Right ventricle myocardium inferior (tissue), 1 donor: ENCODE measurements at regions not wholly inside any gene's neighbourhood (a gene's known extent, or its start where the extent isn't known, plus 50 kb on each side); places are given as distances from the start of the nearest gene placed in this dataset.
"Not testable (repeated sequence)": the region's sequence is repeated elsewhere in the genome, so short reads cannot be mapped to it uniquely, and the experiment has no call there.

Experiments
- ATAC-seq: fragments of 200-7000 bp; cut with Tn5 transposase; one replicate; pipeline ENCODE4 v1.9.1; 2020; ENCODE audit warnings: mild to moderate bottlenecking, moderate library complexity
- DNase-seq: peaks from one replicate; pipeline ENCODE4 v3.0.0; 2021; ENCODE audit errors: missing footprints
- intact Hi-C: fragments of 100-400 bp; cut with DNase I; formaldehyde crosslinking; loops from one replicate; pipeline ENCODE4 v1.11.0; 2022
- donor health status: DM: no; HTN: yes; CAD: no; lungs with severe emphysema.

GRCh38 chr6:19370831-19371230, 466.3 kb upstream of the ID4 start:
- intact Hi-C loops = no loop called here
- DNase-seq (no peak), ATAC-seq (no peak)

GRCh38 chr6:19375613-19376012, 461.6 kb upstream of the ID4 start:
- ATAC-seq (no peak), DNase-seq (no peak)
- intact Hi-C loops = no loop called here

- intact Hi-C loops = no loop called here
- ATAC-seq = no peak
- DNase-seq = no peak
Measured at GRCh38 chr6:19377722-19378121, 459.4 kb upstream of the ID4 start.

GRCh38 chr6:19380293-19380692, 456.9 kb upstream of the ID4 start:
- intact Hi-C loops = no loop called here
- DNase-seq (no peak), ATAC-seq (no peak)

GRCh38 chr6:19382676-19383075, 454.5 kb upstream of the ID4 start:
- no peak for DNase-seq
- ATAC-seq = no peak
- intact Hi-C loops = no loop called here

GRCh38 chr6:19391926-19392325, 445.2 kb upstream of the ID4 start:
- intact Hi-C loops = no loop called here
- no peak for ATAC-seq
- DNase-seq = no peak

GRCh38 chr6:19394051-19394450, 443.1 kb upstream of the ID4 start:
- DNase-seq = no peak
- ATAC-seq = no peak
- intact Hi-C loops = no loop called here

GRCh38 chr6:19394687-19395086, 442.5 kb upstream of the ID4 start:
- no peak for DNase-seq
- ATAC-seq = no peak
- intact Hi-C loops = no loop called here

- ATAC-seq = no peak
- intact Hi-C loops = no loop called here
- DNase-seq = no peak
Measured at GRCh38 chr6:19395316-19395715, 441.9 kb upstream of the ID4 start.

GRCh38 chr6:19399406-19399805, 437.8 kb upstream of the ID4 start:
- ATAC-seq (no peak), DNase-seq (no peak)
- intact Hi-C loops = no loop called here

- intact Hi-C loops, DNase-seq, ATAC-seq: not testable (repeated sequence)
Measured at GRCh38 chr6:19404884-19405283, 432.3 kb upstream of the ID4 start.

- DNase-seq = no peak
- intact Hi-C loops = no loop called here
- no peak for ATAC-seq
Measured at GRCh38 chr6:19408331-19408730, 428.8 kb upstream of the ID4 start.

GRCh38 chr6:19410481-19410880, 426.7 kb upstream of the ID4 start:
- no peak for ATAC-seq
- no peak for DNase-seq
- intact Hi-C loops = no loop called here

GRCh38 chr6:19413323-19413722, 423.8 kb upstream of the ID4 start:
- ATAC-seq = no peak
- intact Hi-C loops = no loop called here

GRCh38 chr6:19415605-19416326, 421.4 kb upstream of the ID4 start:
- no peak for ATAC-seq
- DNase-seq = no peak
- intact Hi-C loops = no loop called here

More at GRCh38 chr6:19413323-19413722, 423.8 kb upstream of the ID4 start:
- DNase-seq = no peak

- ATAC-seq = no peak
Measured at GRCh38 chr6:19416811-19417210, 420.4 kb upstream of the ID4 start.

GRCh38 chr6:19417713-19418112, 419.5 kb upstream of the ID4 start:
- intact Hi-C loops = no loop called here
- ATAC-seq (no peak), DNase-seq (no peak)

More at GRCh38 chr6:19416811-19417210, 420.4 kb upstream of the ID4 start:
- intact Hi-C loops = no loop called here
- no peak for DNase-seq

- intact Hi-C loops = no loop called here
- ATAC-seq = no peak
- DNase-seq = no peak
Measured at GRCh38 chr6:19424853-19425252, 412.3 kb upstream of the ID4 start.

- no peak for DNase-seq
- ATAC-seq = no peak
- intact Hi-C loops = no loop called here
Measured at GRCh38 chr6:19427548-19427947, 409.6 kb upstream of the ID4 start.

GRCh38 chr6:19432966-19433498, 404.1 kb upstream of the ID4 start:
- ATAC-seq (no peak), DNase-seq (no peak)
- intact Hi-C loops = no loop called here

GRCh38 chr6:19434065-19434464, 403.1 kb upstream of the ID4 start:
- no peak for ATAC-seq
- DNase-seq = no peak
- intact Hi-C loops = no loop called here
